Stimulated activated CD4-positive, alpha-beta T cell treated with anti-CD3 and anti-CD28 coated beads, Interleukin-1b, Interleukin-23, amount 100 ng/mL, for 1 hour (primary cell): ENCODE measurements at regions not wholly inside any gene's neighbourhood (a gene's known extent, or its start where the extent isn't known, plus 50 kb on each side); places are given as distances from the start of the nearest gene placed in this dataset.
"Not testable (repeated sequence)": the region's sequence is repeated elsewhere in the genome, so short reads cannot be mapped to it uniquely, and the experiment has no call there.

Source experiments
- DNase-seq, 2 donors: peaks; one replicate each; pipeline ENCODE4 v3.0.0-alpha.2; 2020; ENCODE audit warnings: low read depth in 2 of 2

DNA sequence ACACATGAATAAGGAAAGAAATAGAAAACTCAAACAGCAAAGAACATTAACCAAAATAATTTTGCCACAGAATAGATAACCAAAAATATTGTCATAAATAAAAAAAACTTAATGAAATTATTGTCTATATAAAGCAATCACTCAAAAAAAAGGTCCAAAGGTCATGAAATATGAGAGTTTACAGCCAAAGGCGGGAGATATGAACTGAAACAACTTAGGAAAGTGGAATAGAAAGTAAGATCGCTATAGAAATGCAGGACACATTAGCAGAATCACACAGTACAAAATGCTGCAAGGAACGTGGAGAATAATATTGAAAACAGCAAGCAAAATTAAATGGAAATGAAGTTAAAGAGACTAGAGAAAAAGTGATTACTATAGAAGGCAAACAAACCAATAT, 375.0 kb upstream of the ARHGEF26 start:
- no peak for DNase-seq

DNA sequence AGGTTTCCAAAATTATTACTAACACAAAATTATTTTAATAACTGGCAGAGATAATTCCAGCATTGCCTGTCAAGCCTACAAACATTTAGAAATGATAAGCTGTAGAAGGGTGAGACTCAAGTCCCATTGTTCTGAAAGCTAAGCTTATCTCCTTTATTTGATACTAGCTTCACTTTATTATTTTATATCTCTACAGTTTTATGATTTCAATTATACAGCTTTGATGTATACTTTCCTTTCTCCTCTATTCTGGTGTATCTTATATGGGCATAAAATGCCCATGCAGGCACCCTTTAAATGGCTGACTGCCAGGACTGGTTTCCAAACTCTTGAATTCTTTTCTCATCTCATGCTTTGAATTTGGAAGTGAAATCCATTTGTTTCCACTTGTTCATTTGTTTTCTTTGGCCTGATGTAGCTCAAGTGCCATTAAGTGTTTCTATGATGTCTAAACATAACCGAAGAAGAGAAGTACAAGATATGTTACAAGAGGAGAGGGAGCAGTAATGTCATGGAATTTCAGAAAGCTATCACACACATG, 372.1 kb upstream of the ARHGEF26 start:
- no peak for DNase-seq

DNA sequence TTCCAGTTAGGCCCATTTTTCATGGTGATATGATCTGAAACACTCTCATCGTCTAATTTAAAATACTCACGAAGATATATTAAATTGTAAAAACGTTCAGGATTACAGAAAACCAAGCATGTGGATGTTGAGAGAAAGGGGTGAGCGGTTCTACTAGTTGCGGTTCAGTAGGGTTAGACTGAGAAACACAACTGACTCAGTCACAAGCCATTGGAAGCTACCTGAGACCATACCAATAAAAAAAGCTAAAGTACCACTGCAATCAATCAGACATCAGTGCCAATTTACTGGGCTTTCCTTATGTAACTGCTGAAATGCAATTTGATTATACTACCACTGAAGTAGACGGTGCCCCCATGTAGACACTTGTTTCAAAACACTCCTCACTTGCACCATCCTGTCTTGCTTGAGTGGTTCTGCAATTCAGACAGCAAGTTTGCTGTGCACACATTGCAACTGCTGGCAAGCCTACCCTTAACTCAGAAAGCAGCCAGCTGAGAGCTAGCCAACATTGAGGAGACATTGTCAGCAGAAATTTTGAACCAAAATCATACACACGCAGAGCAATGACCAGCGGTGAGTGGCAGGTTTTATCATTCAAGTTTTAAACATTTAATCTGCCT, 368.7 kb upstream of the ARHGEF26 start:
- no peak for DNase-seq

DNA sequence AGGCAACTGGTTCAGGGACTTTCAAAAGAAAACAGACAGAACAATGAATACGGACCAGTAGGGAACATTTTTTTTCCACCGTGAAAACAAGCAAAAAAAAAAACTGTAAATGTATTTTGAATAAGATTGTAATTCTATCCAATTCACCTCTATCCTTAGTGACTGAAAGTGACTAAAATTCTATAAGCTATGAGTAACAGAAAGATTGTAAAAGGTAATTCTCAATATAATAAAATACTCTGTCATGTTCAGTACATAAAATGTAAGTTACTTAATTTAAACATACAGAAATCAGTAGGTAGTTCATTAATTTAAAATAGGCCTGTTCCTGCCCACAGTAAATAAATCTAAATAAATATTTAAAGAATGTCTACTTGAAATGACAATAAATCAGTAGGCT, 368.2 kb upstream of the ARHGEF26 start:
- DNase-seq, result no peak

DNA sequence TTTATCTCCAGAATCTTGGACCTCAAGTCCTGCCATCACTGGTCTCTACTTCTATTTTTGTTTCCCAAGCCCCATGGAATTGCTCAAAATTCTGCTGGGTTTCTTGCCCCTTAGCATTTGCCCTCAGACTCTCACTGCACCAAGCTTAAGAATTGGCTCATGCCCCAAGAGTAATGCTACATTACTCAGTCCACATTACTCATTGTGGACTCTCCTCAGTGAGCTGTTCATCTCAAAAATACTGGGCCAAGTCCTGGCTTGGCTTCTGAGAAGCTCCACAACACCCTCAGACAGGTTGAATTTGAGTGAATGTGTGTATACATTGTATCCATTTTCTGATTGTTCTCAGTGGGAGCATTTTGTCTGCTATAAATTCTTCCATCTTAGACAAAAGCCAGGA, 364.4 kb upstream of the ARHGEF26 start:
- no peak for DNase-seq

DNA sequence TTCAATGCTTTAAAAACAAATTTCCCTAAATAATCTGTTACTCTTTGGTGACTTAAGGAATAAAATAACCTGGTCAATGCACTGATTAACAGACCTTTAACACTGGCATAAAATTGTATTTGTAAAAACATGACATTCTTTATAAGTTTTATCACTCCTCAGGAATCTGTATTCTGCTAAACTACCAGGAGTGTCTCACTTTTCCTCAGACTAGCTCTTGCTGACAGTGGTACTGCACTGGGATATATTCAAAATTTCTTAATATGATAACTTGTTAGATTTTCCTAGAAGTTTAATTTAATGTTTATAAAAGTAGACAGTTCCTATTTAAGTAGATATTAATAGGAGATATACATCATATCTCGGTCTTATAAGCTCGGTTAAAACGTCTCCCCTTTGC, 363.4 kb upstream of the ARHGEF26 start:
- no peak for DNase-seq

DNA sequence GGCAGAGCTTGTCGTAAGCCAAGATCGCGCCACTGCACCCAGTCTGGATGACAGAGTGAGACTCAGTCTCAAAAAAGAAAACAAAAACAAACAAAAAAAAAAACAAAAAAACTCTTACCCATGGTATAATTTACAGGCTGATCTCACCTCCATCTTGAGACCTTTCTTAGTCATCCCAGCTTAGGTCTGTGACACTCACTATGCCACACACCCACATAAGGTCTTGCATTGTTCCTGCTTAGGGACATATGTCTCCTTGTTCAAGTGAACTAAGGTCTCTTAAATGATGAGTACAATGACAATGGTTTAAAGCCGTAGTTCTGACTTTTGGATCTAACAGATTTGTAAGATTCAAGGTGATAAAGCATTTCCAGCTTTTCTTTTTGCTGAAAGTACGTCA, 360.2 kb upstream of the ARHGEF26 start:
- DNase-seq, result no peak

DNA sequence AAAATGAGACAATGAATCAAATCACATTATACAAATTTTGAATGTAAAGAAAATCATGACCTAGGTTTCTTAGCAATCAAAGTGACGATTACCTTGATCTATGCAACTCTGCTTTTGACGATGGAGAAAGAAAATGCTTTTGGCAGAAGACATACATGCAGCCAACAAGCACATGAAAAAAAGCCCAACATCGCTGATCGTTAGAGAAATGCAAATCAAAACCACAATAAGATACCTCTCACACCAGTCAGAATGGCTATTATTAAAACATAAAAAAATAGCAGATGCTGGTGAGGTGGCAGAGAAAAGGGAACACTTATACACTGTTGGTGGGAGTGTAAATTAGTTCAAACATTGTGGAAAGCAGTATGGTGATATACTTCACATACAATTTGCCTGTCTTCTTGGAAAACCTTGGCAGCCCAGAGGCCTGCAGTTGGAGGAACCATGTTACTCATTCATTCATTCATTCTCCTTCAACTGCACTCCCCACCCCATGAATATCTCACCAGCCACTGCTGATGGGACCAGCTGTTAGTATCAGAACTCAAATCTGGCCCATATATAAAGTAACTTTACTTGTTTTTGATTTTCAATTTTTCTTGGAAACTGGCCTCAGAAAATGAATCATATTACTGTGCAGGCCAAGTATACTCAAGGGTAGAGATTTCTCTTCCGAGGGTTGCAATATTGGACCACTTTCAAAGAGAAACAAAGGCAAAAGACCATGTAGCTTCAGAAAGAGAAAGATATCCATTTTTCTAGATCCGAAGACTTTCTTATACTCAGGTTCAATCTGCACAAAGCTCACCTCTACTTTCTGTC, 358.6 kb upstream of the ARHGEF26 start:
- DNase-seq, result no peak

DNA sequence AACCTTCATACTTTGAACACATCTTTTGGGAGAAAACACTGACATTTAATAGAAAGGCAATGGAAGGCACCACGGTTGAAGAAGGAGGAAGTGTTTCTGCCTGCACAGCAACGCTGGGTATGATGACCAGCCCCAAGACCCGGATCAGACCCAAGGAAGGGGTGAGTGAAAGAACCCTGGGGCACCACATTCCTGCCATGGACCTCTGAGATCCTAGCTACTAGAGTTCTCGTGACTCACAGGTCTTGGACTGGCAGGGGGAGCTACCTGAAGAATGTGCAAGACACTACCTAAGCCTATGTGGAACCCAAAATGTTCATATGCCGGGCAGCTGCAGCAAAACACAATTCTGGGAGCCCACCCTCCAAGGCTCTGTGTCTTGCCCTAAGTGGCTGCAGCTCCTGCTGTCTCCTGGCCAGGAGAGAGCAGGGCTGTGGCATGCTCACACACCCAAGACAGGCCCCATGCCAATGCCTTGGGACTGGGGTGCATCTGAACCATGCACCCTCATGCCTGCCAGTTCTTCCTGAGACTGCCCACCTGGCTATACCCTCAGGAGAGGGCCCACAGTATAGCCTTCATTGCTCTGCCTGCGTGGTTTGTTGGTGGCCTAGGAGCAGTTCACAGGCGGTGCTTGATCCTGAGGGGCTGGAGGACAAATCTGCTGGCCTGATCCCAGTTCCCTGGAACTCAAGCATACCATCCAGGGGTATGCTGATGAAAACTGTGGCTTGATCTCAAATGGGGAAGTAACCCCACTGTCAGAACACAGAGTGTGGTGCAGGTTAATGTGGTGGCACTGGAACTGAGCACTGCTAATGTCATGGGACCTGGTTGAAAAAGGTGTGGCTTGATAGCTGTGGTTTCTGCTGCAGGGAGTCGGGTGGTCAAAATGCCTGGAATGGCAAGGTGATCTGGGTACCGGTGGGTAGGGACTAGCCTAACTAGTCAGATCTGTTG, 353.3 kb upstream of the ARHGEF26 start:
- no peak for DNase-seq

DNA sequence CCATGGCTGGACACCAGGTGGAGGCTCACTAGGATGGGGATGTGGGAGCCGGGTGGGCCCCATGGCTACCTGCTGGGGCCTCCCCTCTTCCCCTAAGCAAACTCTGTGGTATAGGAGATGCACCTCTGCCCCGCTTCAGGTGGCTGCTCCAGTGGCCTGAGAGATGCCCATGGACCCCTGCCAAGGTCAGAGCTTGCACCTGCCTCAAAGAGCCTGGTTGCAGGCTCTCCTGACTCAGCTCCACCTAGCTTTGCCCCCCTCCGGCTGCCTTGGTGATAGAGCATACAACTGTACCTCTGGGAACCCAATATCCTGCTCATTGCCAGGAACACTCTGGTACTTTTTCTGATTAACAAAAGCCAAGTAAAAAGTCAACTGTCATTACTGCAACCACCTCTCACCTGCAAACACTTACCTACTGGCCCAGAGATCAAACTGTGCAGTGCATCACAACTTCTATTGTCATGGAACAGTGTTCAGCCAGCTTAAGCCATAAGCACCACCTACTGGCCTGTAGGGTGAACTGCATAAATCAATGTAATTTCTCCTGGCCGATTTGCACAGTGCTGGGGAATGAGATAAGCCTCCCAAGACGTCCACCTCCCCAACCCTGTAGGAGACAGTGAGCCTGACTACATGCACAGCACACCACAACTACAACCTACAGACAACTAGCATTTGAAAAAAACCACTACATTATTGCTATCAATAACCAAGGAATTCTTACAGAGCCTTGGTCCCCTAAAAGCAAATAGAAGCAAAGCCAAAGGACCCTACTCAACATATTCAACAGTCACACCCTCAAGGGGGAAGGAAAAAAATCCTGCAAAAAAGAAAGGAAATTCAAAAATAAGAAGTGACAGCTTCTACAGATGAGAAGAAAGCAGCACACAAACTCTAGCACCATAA, 352.4 kb upstream of the ARHGEF26 start:
- peak; percentile 4 to 6 for DNase-seq

DNA sequence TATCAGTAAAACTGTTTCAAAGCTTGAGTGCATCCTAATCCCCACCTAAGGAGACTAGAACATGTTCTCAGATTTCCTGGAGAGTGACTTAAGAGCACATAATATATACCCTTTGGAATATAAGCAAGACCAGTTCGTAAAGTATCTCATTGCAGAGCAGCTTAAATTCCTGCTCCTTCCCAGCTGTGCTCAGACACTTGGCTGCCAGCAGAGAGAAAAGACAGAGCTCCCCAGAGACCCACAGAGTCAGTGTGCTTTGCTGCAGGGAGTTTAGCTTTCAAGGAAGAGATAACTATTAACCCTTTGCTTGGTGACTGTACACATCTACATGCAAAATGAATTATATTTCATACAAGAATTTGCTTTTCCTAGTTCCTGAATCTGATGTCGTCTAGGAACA, 338.1 kb upstream of the ARHGEF26 start:
- DNase-seq, result no peak

DNA sequence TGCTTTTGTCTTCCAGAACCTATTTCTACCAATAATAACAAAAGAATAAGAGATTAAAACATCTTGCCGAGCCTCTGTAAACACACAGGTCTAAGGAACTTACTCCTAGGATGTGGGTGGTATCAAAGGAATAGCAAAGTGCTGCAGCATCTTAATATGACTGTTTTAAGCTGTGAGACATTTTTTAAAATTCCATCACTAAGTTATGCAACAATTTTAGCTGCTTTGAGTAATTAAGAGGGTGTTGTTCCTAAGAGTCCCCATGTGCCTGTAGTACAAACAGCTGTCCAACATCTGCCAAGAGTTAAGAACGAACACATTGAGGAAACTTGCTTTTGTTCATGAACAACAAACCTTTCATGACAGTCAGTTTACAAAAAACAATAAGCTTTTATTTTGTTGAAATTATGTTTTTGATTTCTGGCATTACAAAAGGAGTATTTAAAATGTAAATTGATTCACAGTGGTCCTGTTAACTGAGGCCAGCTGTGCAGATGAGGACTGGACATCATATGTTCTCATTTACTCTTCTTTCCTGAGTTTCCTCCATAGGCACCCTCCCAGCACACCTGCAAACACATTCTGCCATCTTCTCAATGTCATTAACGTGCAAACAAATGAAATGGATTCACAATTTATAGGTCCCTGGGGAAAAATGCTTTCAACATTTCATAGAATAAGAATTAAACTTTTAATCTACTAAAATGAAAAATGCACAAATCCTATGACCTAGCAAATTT, 337.3 kb upstream of the ARHGEF26 start:
- DNase-seq, result no peak

DNA sequence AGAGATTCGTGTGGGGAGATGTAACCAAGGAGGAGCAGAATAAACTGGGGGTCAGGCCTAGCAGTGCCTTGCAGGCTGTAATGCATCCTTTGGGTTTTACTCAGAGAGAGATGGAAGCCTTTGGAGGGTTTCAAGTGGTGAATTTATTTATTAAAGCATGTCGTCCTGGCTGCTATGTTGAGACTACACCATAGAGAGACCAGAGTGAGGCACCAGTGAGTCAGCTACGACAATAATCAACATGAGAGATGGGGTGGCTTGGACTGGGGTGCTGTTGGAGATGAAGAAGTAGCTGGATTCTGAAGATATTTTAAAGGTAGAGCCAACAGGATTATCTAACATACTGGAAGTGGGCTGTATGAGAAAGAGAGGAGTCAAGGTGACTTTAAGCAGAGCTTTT, 335.3 kb upstream of the ARHGEF26 start:
- no peak for DNase-seq

DNA sequence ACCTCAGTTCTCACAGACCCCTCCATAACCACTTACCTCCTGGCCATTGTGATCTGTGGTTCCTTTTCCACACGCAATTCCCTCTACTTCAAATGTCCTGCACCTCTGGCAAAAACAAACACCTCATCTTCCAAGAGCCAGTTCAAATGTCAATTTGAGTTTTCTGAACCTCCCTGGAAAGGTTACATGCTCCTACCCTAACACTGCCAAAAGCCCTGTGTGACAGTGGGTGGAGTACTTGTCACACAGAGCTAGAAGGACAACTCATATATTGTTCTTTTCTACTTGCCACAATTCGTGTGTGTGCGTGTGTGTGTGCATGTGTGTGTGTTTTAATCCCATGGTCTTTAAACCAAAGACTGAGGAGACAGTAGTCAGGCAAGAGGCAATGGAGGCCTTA, 331.8 kb upstream of the ARHGEF26 start:
- DNase-seq, result no peak

DNA sequence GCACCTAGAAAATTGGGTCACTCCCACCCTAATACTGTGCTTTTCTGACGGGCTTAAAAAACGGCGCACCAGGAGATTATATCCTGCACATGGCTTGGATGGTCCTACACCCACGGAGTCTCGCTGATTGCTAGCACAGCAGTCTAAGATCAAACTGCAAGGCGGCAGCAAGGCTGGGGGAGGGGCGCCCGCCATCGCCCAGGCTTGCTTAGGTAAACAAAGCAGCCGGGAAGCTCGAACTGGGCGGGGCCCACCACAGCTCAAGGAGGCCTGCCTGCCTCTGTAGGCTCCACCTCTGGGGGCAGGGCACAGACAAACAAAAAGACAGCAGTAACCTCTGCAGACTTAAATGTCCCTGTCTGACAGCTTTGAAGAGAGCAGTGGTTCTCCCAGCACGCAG, 324.1 kb upstream of the ARHGEF26 start:
- not testable (repeated sequence) for DNase-seq

DNA sequence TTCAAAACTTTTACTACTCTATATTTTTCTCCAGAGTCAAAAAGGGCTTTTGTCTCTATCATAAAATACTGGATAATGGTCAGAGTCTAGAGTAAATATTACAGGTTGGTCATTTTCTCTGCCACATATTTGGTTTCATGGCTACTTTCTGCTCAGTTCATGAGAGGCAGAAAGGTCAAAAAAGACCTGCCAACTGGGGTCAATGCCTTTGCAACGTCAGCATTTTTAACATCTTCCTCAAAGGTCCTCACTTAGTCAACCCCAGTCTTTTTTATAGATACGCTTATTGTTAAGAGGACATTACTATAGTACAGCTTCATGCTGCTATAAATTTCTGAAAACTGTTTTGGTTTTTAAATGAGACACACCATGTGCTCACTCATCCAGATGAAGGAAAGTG, 312.1 kb upstream of the ARHGEF26 start:
- no peak for DNase-seq

DNA sequence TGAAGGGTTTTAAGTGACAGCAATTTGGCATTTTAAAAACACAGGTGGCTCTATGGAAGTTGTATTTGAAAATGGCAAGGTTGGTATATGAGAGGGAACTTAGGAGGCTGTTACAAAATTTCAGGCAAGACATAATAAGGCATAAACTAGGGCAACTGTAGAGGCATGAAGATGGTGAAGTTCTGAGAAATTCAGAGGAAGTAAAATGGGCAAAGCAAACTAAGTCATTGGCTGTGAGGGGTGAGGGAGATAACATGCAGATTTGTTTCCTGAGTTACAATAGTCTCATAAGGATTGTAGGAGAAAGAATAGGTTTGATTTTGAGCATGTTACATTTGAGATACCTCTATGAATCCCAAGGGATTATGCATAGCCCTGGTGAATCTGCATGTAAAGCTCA, 302.9 kb upstream of the ARHGEF26 start:
- DNase-seq, result no peak

DNA sequence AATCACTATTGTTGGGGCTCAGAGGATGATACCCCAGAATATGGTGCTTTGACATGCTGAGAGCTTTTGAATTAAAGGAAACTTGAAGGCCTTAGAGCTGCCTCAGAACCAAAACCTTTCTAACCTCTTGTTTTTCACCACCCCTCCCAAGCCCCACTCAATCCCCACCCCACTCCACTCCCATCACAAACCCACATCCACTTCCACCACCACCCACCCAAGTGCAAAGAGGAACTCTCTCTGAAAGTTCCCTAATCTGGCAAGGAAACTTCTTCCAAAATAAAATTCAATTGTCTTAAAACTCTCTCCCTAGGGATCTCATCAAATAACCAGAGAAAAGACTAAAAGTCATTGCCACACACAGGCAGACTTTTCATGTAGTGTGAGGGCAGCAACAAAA, 301.2 kb upstream of the ARHGEF26 start:
- no peak for DNase-seq

DNA sequence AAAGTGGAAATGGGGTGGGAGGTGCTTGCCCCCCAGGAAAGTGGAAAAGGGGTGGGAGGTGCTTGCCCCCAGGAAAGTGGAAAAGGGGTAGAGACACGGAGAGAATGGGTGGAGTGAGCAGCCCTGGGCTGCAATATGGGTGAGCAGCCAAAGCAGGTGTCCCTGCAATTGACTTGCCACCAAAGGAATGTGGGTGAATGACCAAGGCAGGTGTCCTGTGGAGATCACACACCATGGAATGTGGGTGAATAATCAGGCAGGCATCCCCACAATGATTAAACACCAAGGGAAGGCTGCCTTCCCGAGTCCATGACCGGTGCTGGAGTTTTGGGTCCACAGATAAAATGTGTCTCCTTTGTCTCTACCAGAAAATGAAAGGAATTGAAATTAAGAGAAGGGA, 292.8 kb upstream of the ARHGEF26 start:
- not testable (repeated sequence) for DNase-seq

DNA sequence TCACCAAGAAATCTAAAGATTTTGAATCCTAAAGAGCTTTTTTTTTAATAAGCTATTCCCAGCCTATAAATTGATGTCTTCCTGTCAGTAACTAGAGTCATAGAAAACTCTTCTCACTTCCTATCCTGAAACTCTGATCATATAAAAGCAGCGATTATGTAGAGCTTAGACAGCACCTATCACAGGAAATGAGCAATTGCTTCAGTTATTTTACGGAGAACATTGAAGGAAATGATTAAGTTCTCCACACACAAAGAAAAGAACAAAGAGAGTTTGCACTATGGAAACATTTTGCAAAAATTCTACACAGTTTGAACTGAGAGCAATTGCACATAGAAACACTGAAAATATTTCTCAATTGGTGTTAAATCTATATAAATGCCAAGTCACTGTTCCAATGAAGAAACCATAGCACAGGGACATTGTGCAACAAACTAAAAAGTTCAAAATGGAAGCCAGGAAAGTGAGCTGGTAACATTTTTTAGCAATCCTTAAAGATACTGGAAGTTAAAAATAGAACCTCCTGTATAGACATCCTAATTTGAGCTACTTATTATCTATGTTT, 291.5 kb upstream of the ARHGEF26 start:
- DNase-seq, result no peak
